Astrocyte of the cerebellum (primary cell): ENCODE measurements at regions not wholly inside any gene's neighbourhood (a gene's known extent, or its start where the extent isn't known, plus 50 kb on each side); places are given as distances from the start of the nearest gene placed in this dataset.

Experiments
- DNase-seq: peaks from one replicate; pipeline ENCODE4 v3.0.0-alpha.2; 2011; ENCODE audit warnings: low read depth
- H3K4me3 ChIP-seq: 2 replicates; pipeline ENCODE4 v1.5.1; 2011; ENCODE audit warnings: mild to moderate bottlenecking, low read depth, low read length, moderate library complexity
- in situ Hi-C: cut with HindIII; loops from 2 replicates; pipeline ENCODE4 v1.10.0; 2017; ENCODE audit warnings: low sequenced_read_pairs
- TF ChIP-seq, protein P1 (sequence below): IDR thresholded peaks from 2 replicates; pipeline ENCODE4 v1.5.1; 2012; ENCODE audit warnings: low read length, low read depth, moderate library complexity, mild to moderate bottlenecking; ENCODE audit errors: missing control alignments

DNA sequence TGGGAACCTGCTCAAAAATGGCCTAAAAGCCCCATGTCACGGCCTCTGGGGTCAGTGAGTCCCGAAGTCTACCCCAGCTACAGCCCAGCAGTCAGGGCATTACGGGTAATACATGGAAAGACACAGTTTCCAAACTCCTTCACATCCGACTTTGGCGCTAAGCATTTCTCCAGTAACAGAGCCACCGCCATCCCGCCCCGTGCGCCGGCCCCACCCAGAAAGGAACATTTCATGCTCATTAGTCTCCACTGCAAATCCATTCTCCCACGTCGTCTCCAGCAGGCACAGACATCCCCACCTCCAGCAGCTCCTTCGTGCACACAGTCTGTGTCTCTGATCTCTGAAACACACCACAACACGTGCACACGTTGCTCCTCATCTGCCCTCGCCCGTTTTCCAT, 509.2 kb upstream of the ID2 start:
- H3K4me3 ChIP-seq: no peak overlapping the region
- DNase-seq: no peak
- in situ Hi-C loops: no loop called here

DNA sequence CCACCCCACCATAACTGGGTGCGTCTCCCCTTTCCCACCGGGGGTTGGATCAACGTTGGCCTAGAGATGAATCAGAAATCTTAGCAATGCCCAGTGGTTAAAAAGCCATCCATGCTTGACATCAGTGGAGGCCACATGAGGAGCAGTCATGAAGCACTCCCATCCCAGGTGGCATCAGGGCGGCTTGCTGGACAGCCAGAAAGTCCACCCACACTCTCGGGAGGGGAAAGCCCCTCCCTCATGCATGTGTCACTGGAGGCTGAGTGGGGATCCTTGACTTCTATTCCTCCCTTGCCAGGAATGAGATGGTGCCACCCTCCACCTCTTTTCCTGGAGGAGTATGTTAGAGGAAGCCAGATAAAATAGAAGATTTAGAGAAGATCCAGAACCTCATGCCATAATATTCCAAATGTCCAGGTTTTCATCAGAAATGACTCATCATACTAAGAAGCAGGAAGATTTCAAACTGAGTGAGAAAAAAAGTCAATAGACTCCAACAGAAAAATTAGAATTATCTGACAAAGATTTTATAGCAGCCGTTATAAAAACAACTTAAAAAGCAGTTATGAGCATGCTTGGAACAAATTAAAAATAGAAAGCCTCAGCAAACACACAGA, 507.1 kb upstream of the ID2 start:
- in situ Hi-C loops: no loop called here
- TF ChIP-seq, protein P1, sequence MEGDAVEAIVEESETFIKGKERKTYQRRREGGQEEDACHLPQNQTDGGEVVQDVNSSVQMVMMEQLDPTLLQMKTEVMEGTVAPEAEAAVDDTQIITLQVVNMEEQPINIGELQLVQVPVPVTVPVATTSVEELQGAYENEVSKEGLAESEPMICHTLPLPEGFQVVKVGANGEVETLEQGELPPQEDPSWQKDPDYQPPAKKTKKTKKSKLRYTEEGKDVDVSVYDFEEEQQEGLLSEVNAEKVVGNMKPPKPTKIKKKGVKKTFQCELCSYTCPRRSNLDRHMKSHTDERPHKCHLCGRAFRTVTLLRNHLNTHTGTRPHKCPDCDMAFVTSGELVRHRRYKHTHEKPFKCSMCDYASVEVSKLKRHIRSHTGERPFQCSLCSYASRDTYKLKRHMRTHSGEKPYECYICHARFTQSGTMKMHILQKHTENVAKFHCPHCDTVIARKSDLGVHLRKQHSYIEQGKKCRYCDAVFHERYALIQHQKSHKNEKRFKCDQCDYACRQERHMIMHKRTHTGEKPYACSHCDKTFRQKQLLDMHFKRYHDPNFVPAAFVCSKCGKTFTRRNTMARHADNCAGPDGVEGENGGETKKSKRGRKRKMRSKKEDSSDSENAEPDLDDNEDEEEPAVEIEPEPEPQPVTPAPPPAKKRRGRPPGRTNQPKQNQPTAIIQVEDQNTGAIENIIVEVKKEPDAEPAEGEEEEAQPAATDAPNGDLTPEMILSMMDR: no peak
- no peak for DNase-seq
- H3K4me3 ChIP-seq: no peak overlapping the region

More for the DNA sequence above, 509.2 kb upstream of the ID2 start:
- TF ChIP-seq, protein P1: no peak

DNA sequence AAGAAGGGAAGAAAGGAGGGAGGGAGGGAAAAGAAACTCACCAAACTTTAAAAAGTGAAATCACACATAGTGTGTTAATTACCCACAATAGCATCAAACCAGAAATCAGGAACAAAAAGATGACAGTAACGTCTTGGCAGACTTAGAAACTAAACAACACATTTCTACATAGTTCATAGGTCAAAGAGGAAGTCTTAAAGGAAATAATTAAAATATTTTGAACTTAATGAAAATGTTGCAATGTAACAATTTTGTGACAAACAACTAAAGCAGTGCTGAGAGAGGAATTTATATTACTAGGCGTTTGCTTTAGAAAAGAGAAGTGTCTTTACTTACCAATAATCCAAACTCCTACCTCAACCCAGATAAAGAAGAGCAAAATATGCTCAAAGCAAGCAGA, 505.0 kb upstream of the ID2 start:
- no peak for DNase-seq
- in situ Hi-C loops: no loop called here
- no peak overlapping the region for H3K4me3 ChIP-seq
- TF ChIP-seq, protein P1: no peak

DNA sequence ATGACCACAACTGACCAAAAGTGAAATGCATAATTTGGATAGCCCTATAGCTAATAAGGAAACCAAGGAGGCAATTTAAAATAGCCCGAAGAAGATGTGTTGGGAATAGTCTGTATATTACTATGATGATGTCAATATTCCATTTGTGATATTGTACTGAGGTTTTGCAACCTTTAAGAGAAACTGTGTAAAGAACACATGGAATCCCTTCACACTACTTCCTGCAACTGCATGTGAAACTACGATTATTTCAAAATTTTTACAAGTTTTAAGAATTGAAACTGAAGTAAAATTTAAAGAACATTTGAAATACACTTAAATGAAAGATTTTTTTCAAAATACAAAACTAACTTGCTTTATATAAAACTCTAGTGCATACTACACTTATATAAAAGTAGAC, 504.3 kb upstream of the ID2 start:
- H3K4me3 ChIP-seq: no peak overlapping the region
- TF ChIP-seq, protein P1: no peak
- no peak for DNase-seq
- in situ Hi-C loops: no loop called here

DNA sequence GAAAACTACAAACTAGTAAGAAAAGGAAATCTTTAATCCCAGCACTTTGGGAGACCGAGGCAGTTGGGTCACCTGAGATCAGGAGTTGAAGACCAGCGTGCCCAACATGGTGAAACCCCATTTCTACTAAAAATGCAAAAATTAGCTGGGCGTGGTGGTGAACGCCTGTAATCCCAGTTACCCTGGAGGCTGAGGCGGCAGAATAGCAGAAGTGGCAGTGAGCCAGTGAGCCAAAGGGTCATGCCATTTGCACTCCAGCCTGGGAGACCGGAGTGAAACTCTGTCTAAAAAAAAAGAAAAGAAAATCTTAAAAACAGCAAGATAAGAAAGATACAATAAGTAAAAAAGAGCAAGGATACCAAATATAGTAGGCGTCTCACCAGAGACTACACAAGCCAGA, 502.9 kb upstream of the ID2 start:
- TF ChIP-seq, protein P1: no peak
- in situ Hi-C loops: no loop called here
- DNase-seq: no peak
- H3K4me3 ChIP-seq: no peak overlapping the region

DNA sequence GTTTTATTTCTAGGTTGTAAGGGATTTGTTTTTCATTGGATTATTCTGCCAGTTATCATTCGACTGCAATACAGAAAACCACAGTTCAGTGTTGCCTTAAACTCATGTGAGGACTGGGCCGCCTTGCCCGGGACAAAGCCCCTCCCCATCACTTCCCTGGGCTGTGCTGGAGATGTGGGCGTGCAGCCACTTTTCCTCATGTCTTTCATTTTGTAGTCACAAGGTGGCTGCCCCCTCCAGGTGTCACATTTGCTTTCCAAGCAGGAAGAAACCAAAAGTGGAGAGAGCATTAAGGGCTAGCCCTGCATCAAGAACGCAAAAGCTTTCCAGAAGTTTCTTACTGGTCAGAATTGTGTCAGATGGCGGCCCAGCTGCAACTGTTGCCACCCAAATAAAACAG, 492.5 kb upstream of the ID2 start:
- no peak overlapping the region for H3K4me3 ChIP-seq
- TF ChIP-seq, protein P1: no peak
- in situ Hi-C loops: no loop called here
- DNase-seq: no peak
